ENCODE measurements at regions not wholly inside any gene's neighbourhood (a gene's known extent, or its start where the extent isn't known, plus 50 kb on each side); places are given as distances from the start of the nearest gene placed in this dataset.
"Not testable (repeated sequence)": the region's sequence is repeated elsewhere in the genome, so short reads cannot be mapped to it uniquely, and the experiment has no call there.

- in situ Hi-C loops (cut with MboI; ENCODE audit: low sequenced_read_pairs): no loop called here
Measured at GRCh38 chr4:123599061-123599919, 202.7 kb downstream of the SPRY1 start.

GRCh38 chr4:123599920-123600810 lies 203.6 kb downstream of the SPRY1 start:
- in situ Hi-C loops (cut with MboI; ENCODE audit: low sequenced_read_pairs): no loop called here

- in situ Hi-C loops (cut with MboI; ENCODE audit: low sequenced_read_pairs): no loop called here
Measured at GRCh38 chr4:123600987-123601904, 204.7 kb downstream of the SPRY1 start.

GRCh38 chr4:123602007-123602406 lies 205.4 kb downstream of the SPRY1 start:
- in situ Hi-C loops (cut with MboI; ENCODE audit: low sequenced_read_pairs): no loop called here

GRCh38 chr4:123603165-123603564 lies 206.6 kb downstream of the SPRY1 start:
- in situ Hi-C loops (cut with MboI; ENCODE audit: low sequenced_read_pairs): no loop called here

- in situ Hi-C loops (cut with MboI; ENCODE audit: low sequenced_read_pairs): not testable (repeated sequence)
Measured at GRCh38 chr4:123605797-123606196, 209.2 kb downstream of the SPRY1 start.

- in situ Hi-C loops (cut with MboI; ENCODE audit: low sequenced_read_pairs): no loop called here
Measured at GRCh38 chr4:123606336-123606735, 209.7 kb downstream of the SPRY1 start.

- in situ Hi-C loops (cut with MboI; ENCODE audit: low sequenced_read_pairs): no loop called here
Measured at GRCh38 chr4:123606946-123607542, 210.4 kb downstream of the SPRY1 start.

GRCh38 chr4:123609829-123610228 lies 213.2 kb downstream of the SPRY1 start:
- in situ Hi-C loops (cut with MboI; ENCODE audit: low sequenced_read_pairs): no loop called here

- in situ Hi-C loops (cut with MboI; ENCODE audit: low sequenced_read_pairs): no loop called here
Measured at GRCh38 chr4:123613586-123614344, 217.2 kb downstream of the SPRY1 start.

GRCh38 chr4:123615901-123616300 lies 219.3 kb downstream of the SPRY1 start:
- in situ Hi-C loops (cut with MboI; ENCODE audit: low sequenced_read_pairs): no loop called here

GRCh38 chr4:123616951-123617461 lies 220.4 kb downstream of the SPRY1 start:
- in situ Hi-C loops (cut with MboI; ENCODE audit: low sequenced_read_pairs): no loop called here

- in situ Hi-C loops (cut with MboI; ENCODE audit: low sequenced_read_pairs): no loop called here
Measured at GRCh38 chr4:123617791-123618190, 221.2 kb downstream of the SPRY1 start.

- in situ Hi-C loops (cut with MboI; ENCODE audit: low sequenced_read_pairs): no loop called here
Measured at GRCh38 chr4:123618606-123619005, 222.0 kb downstream of the SPRY1 start.

GRCh38 chr4:123619326-123619725 lies 222.7 kb downstream of the SPRY1 start:
- in situ Hi-C loops (cut with MboI; ENCODE audit: low sequenced_read_pairs): no loop called here

GRCh38 chr4:123619895-123620294 lies 223.3 kb downstream of the SPRY1 start:
- in situ Hi-C loops (cut with MboI; ENCODE audit: low sequenced_read_pairs): no loop called here

- in situ Hi-C loops (cut with MboI; ENCODE audit: low sequenced_read_pairs): no loop called here
Measured at GRCh38 chr4:123621072-123621705, 224.6 kb downstream of the SPRY1 start.

- in situ Hi-C loops (cut with MboI; ENCODE audit: low sequenced_read_pairs): no loop called here
Measured at GRCh38 chr4:123622572-123622971, 226.0 kb downstream of the SPRY1 start.

- in situ Hi-C loops (cut with MboI; ENCODE audit: low sequenced_read_pairs): no loop called here
Measured at GRCh38 chr4:123623611-123624010, 227.0 kb downstream of the SPRY1 start.
